Endothelial cell of umbilical vein (primary cell): ENCODE measurements at regions not wholly inside any gene's neighbourhood (a gene's known extent, or its start where the extent isn't known, plus 50 kb on each side); places are given as distances from the start of the nearest gene placed in this dataset.

Source experiments
- BruUV-seq: library from RNA; stranded (reverse); fragments of 400-500 nt; replicated peaks from 2 replicates; lab custom pipeline; 2021; lab: Mats Ljungman, UMichigan
- CTCF ChIA-PET: fragments of 300-600, 350-600 bp; sonication (Branson Sonifier 250); formaldehyde crosslinking; loops from one replicate; lab custom pipeline; 2021; ENCODE audit warnings: antibody characterized with exemption, inconsistent platforms; lab: Charles Lee
- POLR2A ChIA-PET: fragments of 300-600, 350-600 bp; sonication (Branson Sonifier 250); formaldehyde crosslinking; loops from one replicate; lab custom pipeline; 2021; ENCODE audit warnings: antibody characterized with exemption, inconsistent platforms; lab: Charles Lee
- DNase-seq: peaks from one replicate; pipeline ENCODE4 v3.0.0-alpha.2; 2011; ENCODE audit warnings: low read depth, low spot score
- FAIRE-seq: peaks from 2 replicates; lab custom pipeline; 2011; peaks lifted over from hg19 to GRCh38; lab: Jason Lieb, UNC
- H2AFZ ChIP-seq: 2 replicates; pipeline ENCODE4 v1.6.0; 2012; ENCODE audit warnings: low read depth, low read length, control low read depth, inconsistent platforms
- H3K27ac ChIP-seq: 2 replicates; pipeline ENCODE4 v1.5.1; 2011; ENCODE audit warnings: low read depth, mild to moderate bottlenecking, control low read depth, low read length, moderate library complexity; ENCODE audit not compliant: insufficient read depth
- H3K27me3 ChIP-seq, 2 experiments: 2 replicates each; pipeline versions ENCODE4 v1.6.0 to v1.6.1; 2011; ENCODE audit warnings: low read length in 2 of 2, mixed read lengths in 1 of 2; ENCODE audit not compliant: control insufficient read depth in 2 of 2, insufficient read depth in 2 of 2
- H3K36me3 ChIP-seq, 2 experiments: 2 replicates in 1 of 2; 3 replicates in 1 of 2; pipeline ENCODE4 v1.5.1; 2011; ENCODE audit warnings: low read length in 2 of 2, mild to moderate bottlenecking in 1 of 2, moderate library complexity in 1 of 2; ENCODE audit not compliant: control insufficient read depth in 2 of 2, insufficient read depth in 2 of 2; ENCODE audit errors: extremely low read depth in 1 of 2
- H3K4me1 ChIP-seq: 3 replicates; pipeline ENCODE4 v1.5.1; 2011; ENCODE audit warnings: mild to moderate bottlenecking, low read length; ENCODE audit not compliant: control insufficient read depth, insufficient read depth; ENCODE audit errors: extremely low read depth
- H3K4me2 ChIP-seq: 2 replicates; pipeline ENCODE4 v1.6.1; 2011; ENCODE audit warnings: low read length, control low read depth, mixed read lengths; ENCODE audit not compliant: insufficient read depth
- H3K4me3 ChIP-seq, 3 experiments: fragments of 200-600 bp in 1 of 3; sonication (generic), shearing (Covaris generic) in 1 of 3; replicated peaks in 1 of 3; 2 replicates each; pipeline ENCODE4 v1.5.1; 2011 to 2016; ENCODE audit warnings: control low read depth in 3 of 3, low read length in 3 of 3, mild to moderate bottlenecking in 2 of 3, inconsistent platforms in 1 of 3, low read depth in 1 of 3, moderate library complexity in 1 of 3; ENCODE audit not compliant: insufficient read depth in 1 of 3
- H3K79me2 ChIP-seq: 2 replicates; pipeline ENCODE4 v1.6.0; 2012; ENCODE audit warnings: low read length, inconsistent platforms; ENCODE audit not compliant: control insufficient read depth, insufficient read depth
- H3K9ac ChIP-seq: replicated peaks from 2 replicates; pipeline ENCODE3; 2011; ENCODE audit warnings: low read length, control low read depth; ENCODE audit not compliant: insufficient read depth; ENCODE audit errors: extremely low read depth
- H3K9me1 ChIP-seq: replicated peaks from 3 replicates; pipeline ENCODE4 v1.6.0; 2011; ENCODE audit warnings: mild to moderate bottlenecking, low read length; ENCODE audit not compliant: control insufficient read depth, insufficient read depth; ENCODE audit errors: extremely low read depth
- H3K9me3 ChIP-seq: replicated peaks from 2 replicates; pipeline ENCODE4 v1.5.1; 2012; ENCODE audit warnings: low read length, inconsistent platforms; ENCODE audit not compliant: control insufficient read depth, insufficient read depth
- H4K20me1 ChIP-seq: replicated peaks from 2 replicates; pipeline ENCODE3; 2011; ENCODE audit warnings: mild to moderate bottlenecking, low read length; ENCODE audit not compliant: control insufficient read depth, insufficient read depth; ENCODE audit errors: extremely low read depth
- EZH2 ChIP-seq: IDR thresholded peaks from 2 replicates; pipeline ENCODE4 v1.6.1; 2012; ENCODE audit warnings: borderline replicate concordance, low read depth, mild to moderate bottlenecking, moderate library complexity, low read length, inconsistent platforms; ENCODE audit not compliant: severe bottlenecking
- FOS ChIP-seq: IDR thresholded peaks from 2 replicates; pipeline ENCODE4 v1.6.1; 2011; ENCODE audit warnings: mild to moderate bottlenecking, low read length, moderate library complexity, borderline replicate concordance; ENCODE audit not compliant: insufficient read depth
- GATA2 ChIP-seq: IDR thresholded peaks from 2 replicates; pipeline ENCODE4 v1.7.0; 2011; ENCODE audit warnings: low read depth, mild to moderate bottlenecking, moderate library complexity, mixed read lengths, low read length; ENCODE audit not compliant: insufficient read length, insufficient read depth
- JUN ChIP-seq: IDR thresholded peaks from 2 replicates; pipeline ENCODE4 v1.6.1; 2011; ENCODE audit warnings: borderline replicate concordance, low read depth; ENCODE audit not compliant: insufficient read length, insufficient read depth
- MAX ChIP-seq: IDR thresholded peaks from 2 replicates; pipeline ENCODE4 v1.6.1; 2011; ENCODE audit not compliant: insufficient read depth, insufficient read length
- MYC ChIP-seq: IDR thresholded peaks from one replicate; pipeline ENCODE4 v1.6.1; 2011; ENCODE audit warnings: mild to moderate bottlenecking, low read depth, low read length
- POLR2A ChIP-seq: IDR thresholded peaks from 2 replicates; pipeline ENCODE4 v1.6.1; 2012; ENCODE audit warnings: low read depth, mild to moderate bottlenecking, control low read depth, low read length
- POLR2AphosphoS5 ChIP-seq: IDR thresholded peaks from 2 replicates; pipeline ENCODE4 v1.6.1; 2012; ENCODE audit warnings: low read depth, mild to moderate bottlenecking, control low read depth, low read length, moderate library complexity; ENCODE audit not compliant: insufficient read depth
- dilution Hi-C: fragments of 300-500 bp; cut with MboI; formaldehyde crosslinking; loops from one replicate; pipeline ENCODE4 v1.15.0; 2019; ENCODE audit warnings: low sequenced_read_pairs; ENCODE audit not compliant: extremely low pct_ligation_motif_present
- intact Hi-C: fragments of 100-400 bp; cut with micrococcal nuclease; formaldehyde crosslinking; loops from one replicate; pipeline ENCODE4 v1.10.0; 2022
- TF ChIP-seq, protein P1 (sequence below), 2 donors: IDR thresholded peaks; 1 replicate in 1 of 2; 2 replicates in 1 of 2; pipeline ENCODE4 v1.5.1; 2011; ENCODE audit warnings: low read length in 2 of 2, mild to moderate bottlenecking in 2 of 2, moderate library complexity in 2 of 2, control low read depth in 1 of 2, inconsistent platforms in 1 of 2, low read depth in 1 of 2; ENCODE audit not compliant: insufficient read depth in 1 of 2; ENCODE audit errors: extremely low read depth in 1 of 2

DNA sequence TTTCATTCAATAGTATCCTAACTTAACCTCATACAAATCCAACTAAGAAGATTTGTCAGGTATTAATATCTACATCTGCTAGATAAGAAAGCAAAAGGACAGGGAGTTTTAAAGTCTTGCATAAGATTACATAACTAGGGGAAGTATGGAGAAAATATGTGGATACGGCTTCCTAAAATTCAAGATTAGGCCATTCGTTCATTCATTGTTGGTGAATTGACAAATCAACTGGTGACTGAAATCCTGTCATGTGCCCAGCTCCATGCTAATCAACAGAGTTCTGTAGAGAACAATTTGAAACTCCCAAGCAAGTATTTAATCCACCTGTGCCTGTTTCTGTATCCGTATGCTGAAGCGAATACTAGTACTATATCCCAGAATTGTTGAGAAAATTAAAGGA lies 260.9 kb upstream of the USP15 start:
- Histone ChIP-seq H3K27ac (no peak overlapping the region), H3K4me1 (no peaks in the 10 kb centered on the region), H3K27me3 (no peaks in the 10 kb centered on the region), H3K4me2 (no peak overlapping the region), H3K79me2 (no peaks in the 10 kb centered on the region), H3K4me3 (no peak overlapping the region), H3K36me3 (no peaks in the 10 kb centered on the region), H4K20me1 (no peaks in the 10 kb centered on the region), H3K9me3 (no peaks in the 10 kb centered on the region), H3K9me1 (no peaks in the 10 kb centered on the region), H2AFZ (no peak overlapping the region), H3K9ac (no peak overlapping the region)
- no peak for DNase-seq
- intact Hi-C loops (no loop called here), dilution Hi-C loops (no loop called here)
- ChIA-PET POLR2A (no interaction called here), CTCF (no interaction called here)
- no peak for FAIRE-seq
- no peak for TF ChIP-seq JUN
- TF ChIP-seq FOS, result no peak
- no peak for TF ChIP-seq POLR2A
- TF ChIP-seq POLR2AphosphoS5, result no peak
- TF ChIP-seq, protein P1, sequence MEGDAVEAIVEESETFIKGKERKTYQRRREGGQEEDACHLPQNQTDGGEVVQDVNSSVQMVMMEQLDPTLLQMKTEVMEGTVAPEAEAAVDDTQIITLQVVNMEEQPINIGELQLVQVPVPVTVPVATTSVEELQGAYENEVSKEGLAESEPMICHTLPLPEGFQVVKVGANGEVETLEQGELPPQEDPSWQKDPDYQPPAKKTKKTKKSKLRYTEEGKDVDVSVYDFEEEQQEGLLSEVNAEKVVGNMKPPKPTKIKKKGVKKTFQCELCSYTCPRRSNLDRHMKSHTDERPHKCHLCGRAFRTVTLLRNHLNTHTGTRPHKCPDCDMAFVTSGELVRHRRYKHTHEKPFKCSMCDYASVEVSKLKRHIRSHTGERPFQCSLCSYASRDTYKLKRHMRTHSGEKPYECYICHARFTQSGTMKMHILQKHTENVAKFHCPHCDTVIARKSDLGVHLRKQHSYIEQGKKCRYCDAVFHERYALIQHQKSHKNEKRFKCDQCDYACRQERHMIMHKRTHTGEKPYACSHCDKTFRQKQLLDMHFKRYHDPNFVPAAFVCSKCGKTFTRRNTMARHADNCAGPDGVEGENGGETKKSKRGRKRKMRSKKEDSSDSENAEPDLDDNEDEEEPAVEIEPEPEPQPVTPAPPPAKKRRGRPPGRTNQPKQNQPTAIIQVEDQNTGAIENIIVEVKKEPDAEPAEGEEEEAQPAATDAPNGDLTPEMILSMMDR (IDR thresholded peaks at IDR 0.05; ENCODE audit: extremely low read depth in 1 of 2, insufficient read depth in 1 of 2, low read depth in 1 of 2, low read length in 2 of 2), result no peak
- no peak for TF ChIP-seq GATA2
- no peak for TF ChIP-seq EZH2
- no peak for TF ChIP-seq MAX
- no peak for TF ChIP-seq MYC
- BruUV-seq, result no TSS peak
